Esophagus squamous epithelium (tissue), 4 donors: ENCODE measurements at regions not wholly inside any gene's neighbourhood (a gene's known extent, or its start where the extent isn't known, plus 50 kb on each side); places are given as distances from the start of the nearest gene placed in this dataset.

Source experiments
- POLR2A ChIP-seq, 4 donors: fragments of 450-650 bp; IDR thresholded peaks; one replicate each; pipeline ENCODE4 v1.6.1; 2017; ENCODE audit warnings: antibody characterized with exemption in 4 of 4, mild to moderate bottlenecking in 4 of 4, moderate library complexity in 3 of 4
- TF ChIP-seq, protein P1 (sequence below), 6 experiments: fragments of 450-650 bp in 4 of 6; fragments of 200-600 bp in 2 of 6; sonication (generic) in 2 of 6; IDR thresholded peaks; one replicate each; pipeline ENCODE4 v1.5.1; 2016 to 2019; ENCODE audit warnings: antibody characterized with exemption in 6 of 6, mild to moderate bottlenecking in 4 of 6, moderate library complexity in 4 of 6

- TF ChIP-seq, protein P1, sequence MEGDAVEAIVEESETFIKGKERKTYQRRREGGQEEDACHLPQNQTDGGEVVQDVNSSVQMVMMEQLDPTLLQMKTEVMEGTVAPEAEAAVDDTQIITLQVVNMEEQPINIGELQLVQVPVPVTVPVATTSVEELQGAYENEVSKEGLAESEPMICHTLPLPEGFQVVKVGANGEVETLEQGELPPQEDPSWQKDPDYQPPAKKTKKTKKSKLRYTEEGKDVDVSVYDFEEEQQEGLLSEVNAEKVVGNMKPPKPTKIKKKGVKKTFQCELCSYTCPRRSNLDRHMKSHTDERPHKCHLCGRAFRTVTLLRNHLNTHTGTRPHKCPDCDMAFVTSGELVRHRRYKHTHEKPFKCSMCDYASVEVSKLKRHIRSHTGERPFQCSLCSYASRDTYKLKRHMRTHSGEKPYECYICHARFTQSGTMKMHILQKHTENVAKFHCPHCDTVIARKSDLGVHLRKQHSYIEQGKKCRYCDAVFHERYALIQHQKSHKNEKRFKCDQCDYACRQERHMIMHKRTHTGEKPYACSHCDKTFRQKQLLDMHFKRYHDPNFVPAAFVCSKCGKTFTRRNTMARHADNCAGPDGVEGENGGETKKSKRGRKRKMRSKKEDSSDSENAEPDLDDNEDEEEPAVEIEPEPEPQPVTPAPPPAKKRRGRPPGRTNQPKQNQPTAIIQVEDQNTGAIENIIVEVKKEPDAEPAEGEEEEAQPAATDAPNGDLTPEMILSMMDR (IDR thresholded peaks at IDR 0.05), result no peak
- no peak for TF ChIP-seq POLR2A (IDR thresholded peaks at IDR 0.05)
Observed at GRCh38 chr12:64993461-64993860, 127.6 kb downstream of the WIF1 start.
